ENCODE measurements at regions not wholly inside any gene's neighbourhood (a gene's known extent, or its start where the extent isn't known, plus 50 kb on each side); places are given as distances from the start of the nearest gene placed in this dataset.

- TF ChIP-seq SOX6 (IDR thresholded peaks at IDR 0.05) (no peak), SOX6 (CRISPR knock-in tag; IDR thresholded peaks at IDR 0.05) (peak; percentile 92), NFIC (IDR thresholded peaks at IDR 0.05; ENCODE audit: low read length) (peak; percentile 93), MED1 (CRISPR knock-in tag; IDR thresholded peaks at IDR 0.05) (peak; percentile 77), FOXK1 (CRISPR knock-in tag; IDR thresholded peaks at IDR 0.05; ENCODE audit: borderline replicate concordance, low read depth) (peak; percentile 45; the same call in 1 of the 2 replicates), HNF4G (IDR thresholded peaks at IDR 0.05; ENCODE audit: borderline replicate concordance, low read depth, low read length) (peak; percentile 71; the same call in 1 of the 2 replicates), HNF4G (CRISPR knock-in tag; IDR thresholded peaks at IDR 0.05; ENCODE audit: borderline replicate concordance, low read depth) (no peak), ETV5 (CRISPR knock-in tag; IDR thresholded peaks at IDR 0.05; ENCODE audit: borderline replicate concordance) (peak; percentile 72; the same call in 1 of the 2 replicates), ZEB1 (IDR thresholded peaks at IDR 0.05; ENCODE audit: insufficient replicate concordance, low read depth) (peak; percentile 35), ONECUT2 (CRISPR knock-in tag; IDR thresholded peaks at IDR 0.05) (0 out of 2 replicates have a peak, but pooled peaks have one; percentile 40), NONO (IDR thresholded peaks at IDR 0.05) (no peak), NONO (CRISPR knock-in tag; conservative IDR thresholded peaks at IDR 0.05) (0 out of 2 replicates have a peak, but pooled peaks have one; percentile 25), SIX4 (CRISPR knock-in tag; IDR thresholded peaks at IDR 0.05) (0 out of 2 replicates have a peak, but pooled peaks have one; percentile 60), HOXA3 (CRISPR knock-in tag; IDR thresholded peaks at IDR 0.05) (no peak; the same call in 1 of the 2 replicates), RXRB (CRISPR knock-in tag; IDR thresholded peaks at IDR 0.05; ENCODE audit: borderline replicate concordance) (peak; percentile 88), PITX1 (CRISPR knock-in tag; IDR thresholded peaks at IDR 0.05) (peak; percentile 45; the same call in 1 of the 2 replicates), HDAC2 (CRISPR knock-in tag; IDR thresholded peaks at IDR 0.05) (peak; percentile 83), TMF1 (CRISPR knock-in tag; IDR thresholded peaks at IDR 0.05; ENCODE audit: low read depth) (no peak), ZNF296 (CRISPR knock-in tag; conservative IDR thresholded peaks at IDR 0.05) (no peak), ELF3 (CRISPR knock-in tag; IDR thresholded peaks at IDR 0.05) (peak; percentile 77), SALL1 (CRISPR knock-in tag; IDR thresholded peaks at IDR 0.05) (peak; percentile 54; the same call in 1 of the 2 replicates), HNF4A (CRISPR knock-in tag; IDR thresholded peaks at IDR 0.05) (peak; percentile 75), KDM6A (CRISPR knock-in tag; IDR thresholded peaks at IDR 0.05; ENCODE audit: low read depth) (peak; percentile 68; the same call in 1 of the 2 replicates), ZNF121 (CRISPR knock-in tag; IDR thresholded peaks at IDR 0.05) (no peak), POLR2G (IDR thresholded peaks at IDR 0.05; ENCODE audit: low read depth, low read length) (peak; percentile 53)
- TF ChIP-seq, protein P1, sequence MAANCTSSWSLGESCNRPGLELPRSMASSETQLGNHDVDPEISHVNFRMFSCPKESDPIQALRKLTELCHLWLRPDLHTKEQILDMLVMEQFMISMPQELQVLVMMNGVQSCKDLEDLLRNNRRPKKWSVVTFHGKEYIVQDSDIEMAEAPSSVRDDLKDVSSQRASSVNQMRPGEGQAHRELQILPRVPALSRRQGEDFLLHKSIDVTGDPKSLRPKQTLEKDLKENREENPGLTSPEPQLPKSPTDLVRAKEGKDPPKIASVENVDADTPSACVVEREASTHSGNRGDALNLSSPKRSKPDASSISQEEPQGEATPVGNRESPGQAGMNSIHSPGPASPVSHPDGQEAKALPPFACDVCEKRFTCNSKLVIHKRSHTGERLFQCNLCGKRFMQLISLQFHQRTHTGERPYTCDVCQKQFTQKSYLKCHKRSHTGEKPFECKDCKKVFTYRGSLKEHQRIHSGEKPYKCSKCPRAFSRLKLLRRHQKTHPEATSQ (CRISPR knock-in tag; IDR thresholded peaks at IDR 0.05; ENCODE audit: borderline replicate concordance), result peak; percentile 58; the same call in 1 of the 2 replicates
- TF ChIP-seq, protein P2, sequence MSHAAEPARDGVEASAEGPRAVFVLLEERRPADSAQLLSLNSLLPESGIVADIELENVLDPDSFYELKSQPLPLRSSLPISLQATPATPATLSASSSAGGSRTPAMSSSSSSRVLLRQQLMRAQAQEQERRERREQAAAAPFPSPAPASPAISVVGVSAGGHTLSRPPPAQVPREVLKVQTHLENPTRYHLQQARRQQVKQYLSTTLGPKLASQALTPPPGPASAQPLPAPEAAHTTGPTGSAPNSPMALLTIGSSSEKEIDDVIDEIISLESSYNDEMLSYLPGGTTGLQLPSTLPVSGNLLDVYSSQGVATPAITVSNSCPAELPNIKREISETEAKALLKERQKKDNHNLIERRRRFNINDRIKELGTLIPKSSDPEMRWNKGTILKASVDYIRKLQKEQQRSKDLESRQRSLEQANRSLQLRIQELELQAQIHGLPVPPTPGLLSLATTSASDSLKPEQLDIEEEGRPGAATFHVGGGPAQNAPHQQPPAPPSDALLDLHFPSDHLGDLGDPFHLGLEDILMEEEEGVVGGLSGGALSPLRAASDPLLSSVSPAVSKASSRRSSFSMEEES (CRISPR knock-in tag; IDR thresholded peaks at IDR 0.05), result no peak
- TF ChIP-seq, protein P3, sequence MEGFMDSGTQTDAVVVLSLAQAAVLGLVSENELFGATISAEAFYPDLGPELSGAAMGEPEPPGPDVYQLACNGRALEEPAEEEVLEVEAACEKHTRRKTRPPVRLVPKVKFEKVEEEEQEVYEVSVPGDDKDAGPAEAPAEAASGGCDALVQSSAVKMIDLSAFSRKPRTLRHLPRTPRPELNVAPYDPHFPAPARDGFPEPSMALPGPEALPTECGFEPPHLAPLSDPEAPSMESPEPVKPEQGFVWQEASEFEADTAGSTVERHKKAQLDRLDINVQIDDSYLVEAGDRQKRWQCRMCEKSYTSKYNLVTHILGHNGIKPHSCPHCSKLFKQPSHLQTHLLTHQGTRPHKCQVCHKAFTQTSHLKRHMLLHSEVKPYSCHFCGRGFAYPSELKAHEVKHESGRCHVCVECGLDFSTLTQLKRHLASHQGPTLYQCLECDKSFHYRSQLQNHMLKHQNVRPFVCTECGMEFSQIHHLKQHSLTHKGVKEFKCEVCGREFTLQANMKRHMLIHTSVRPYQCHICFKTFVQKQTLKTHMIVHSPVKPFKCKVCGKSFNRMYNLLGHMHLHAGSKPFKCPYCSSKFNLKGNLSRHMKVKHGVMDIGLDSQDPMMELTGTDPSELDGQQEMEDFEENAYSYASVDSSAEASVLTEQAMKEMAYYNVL (CRISPR knock-in tag; IDR thresholded peaks at IDR 0.05; ENCODE audit: borderline replicate concordance), result peak; percentile 69; the same call in 1 of the 2 replicates
Measured at GRCh38 chr12:75766263-75767160, 255.1 kb upstream of the KRR1 start (continued).
